OCI-LY1 (cell line): ENCODE measurements at regions not wholly inside any gene's neighbourhood (a gene's known extent, or its start where the extent isn't known, plus 50 kb on each side); places are given as distances from the start of the nearest gene placed in this dataset.

Experiments
- H2AFZ ChIP-seq: fragments of 200-600 bp; sonication (generic), shearing (Covaris generic); 2 replicates; pipeline ENCODE4 v1.6.0; 2014; ENCODE audit warnings: antibody characterized with exemption, mild to moderate bottlenecking, low read length
- H3F3A ChIP-seq: fragments of 200-600 bp; sonication (generic), shearing (Covaris generic); 2 replicates; pipeline ENCODE4 v1.6.0; 2014; ENCODE audit warnings: mild to moderate bottlenecking, antibody characterized with exemption, low read length, moderate library complexity; ENCODE audit not compliant: insufficient read depth
- H3K27ac ChIP-seq: fragments of 200-600 bp; sonication (generic); 2 replicates; pipeline ENCODE4 v1.5.1; 2014; ENCODE audit warnings: low read length, mixed run types, mild to moderate bottlenecking, low read depth; ENCODE audit not compliant: poor library complexity, severe bottlenecking
- H3K27me3 ChIP-seq: fragments of 200-600 bp; sonication (generic); 2 replicates; pipeline ENCODE4 v1.6.0; 2014; ENCODE audit warnings: antibody characterized with exemption, mild to moderate bottlenecking, low read length, moderate library complexity; ENCODE audit not compliant: insufficient read depth
- H3K36me3 ChIP-seq: fragments of 200-600 bp; sonication (generic); 2 replicates; pipeline ENCODE4 v1.6.1; 2014; ENCODE audit warnings: mild to moderate bottlenecking, antibody characterized with exemption, low read length, moderate library complexity, mixed read lengths; ENCODE audit not compliant: insufficient read depth
- H3K4me1 ChIP-seq: fragments of 200-600 bp; sonication (generic); 2 replicates; pipeline ENCODE4 v1.5.1; 2014; ENCODE audit warnings: mild to moderate bottlenecking, low read length, moderate library complexity; ENCODE audit not compliant: insufficient read depth, severe bottlenecking
- H3K4me2 ChIP-seq: fragments of 200-600 bp; sonication (generic), shearing (Covaris generic); 2 replicates; pipeline ENCODE4 v1.6.1; 2014; ENCODE audit warnings: low read length
- H3K4me3 ChIP-seq: fragments of 200-600 bp; sonication (generic); 2 replicates; pipeline ENCODE4 v1.5.1; 2014; ENCODE audit warnings: low read length, low read depth, mild to moderate bottlenecking, mixed read lengths; ENCODE audit not compliant: poor library complexity, severe bottlenecking
- H3K79me2 ChIP-seq: fragments of 200-600 bp; shearing (Covaris generic); 2 replicates; pipeline ENCODE4 v1.6.1; 2016; ENCODE audit warnings: mixed run types, low read length, mixed read lengths; ENCODE audit not compliant: insufficient read depth
- H3K9ac ChIP-seq: fragments of 200-600 bp; sonication (generic), shearing (Covaris generic); 2 replicates; pipeline ENCODE4 v1.6.1; 2014; ENCODE audit warnings: mild to moderate bottlenecking, low read length, mixed read lengths
- H3K9me2 ChIP-seq: fragments of 200-600 bp; sonication (generic), shearing (Covaris generic); 2 replicates; pipeline ENCODE4 v1.6.1; 2014; ENCODE audit warnings: low read depth, mild to moderate bottlenecking, low read length, mixed read lengths
- H3K9me3 ChIP-seq: fragments of 200-600 bp; shearing (Covaris generic); 2 replicates; pipeline ENCODE4 v1.6.1; 2014; ENCODE audit warnings: low read length, mixed read lengths
- H4K20me1 ChIP-seq: fragments of 200-600 bp; sonication (generic), shearing (Covaris generic); 2 replicates; pipeline ENCODE4 v1.6.0; 2016; ENCODE audit warnings: mild to moderate bottlenecking, low read length; ENCODE audit not compliant: insufficient read depth
- EZH2 ChIP-seq: fragments of 200-600 bp; sonication (generic), shearing (Covaris generic); IDR thresholded peaks from 2 replicates; pipeline ENCODE4 v1.8.0; 2017; ENCODE audit warnings: borderline replicate concordance, mixed run types, mild to moderate bottlenecking, antibody characterized with exemption, low read length, moderate library complexity, mixed read lengths
- TF ChIP-seq, protein P1 (sequence below): fragments of 200-600 bp; sonication (generic), shearing (Covaris generic); IDR thresholded peaks from 2 replicates; pipeline ENCODE4 v1.5.1; 2017; ENCODE audit warnings: mild to moderate bottlenecking, antibody characterized with exemption, low read length, moderate library complexity, mixed read lengths

DNA sequence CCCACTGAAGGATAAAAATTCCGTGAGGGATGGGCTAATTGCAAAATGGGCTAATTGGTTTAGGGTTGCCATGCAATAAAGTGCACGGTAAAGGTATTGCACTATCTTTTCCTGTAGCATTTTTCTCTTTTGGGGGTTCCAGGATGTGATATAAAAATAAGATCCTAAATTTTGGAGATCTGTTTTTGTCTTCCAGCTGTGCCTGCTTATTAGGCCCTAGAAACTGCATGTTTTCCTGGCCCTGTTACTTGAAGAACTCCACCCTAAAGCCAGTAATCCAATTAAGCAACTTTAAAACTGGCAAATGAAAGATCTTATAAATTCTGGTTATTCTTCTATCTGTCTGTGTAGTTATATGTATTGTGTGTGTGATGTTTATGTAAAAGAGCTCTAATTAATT is 2489.6 kb downstream of the PCDH9 start:
- H4K20me1 ChIP-seq, result no peaks in the 10 kb centered on the region
- H3K4me2 ChIP-seq, result no peak overlapping the region
- H3K27ac ChIP-seq, result no peak overlapping the region
- no peaks in the 10 kb centered on the region for H3K79me2 ChIP-seq
- H2AFZ ChIP-seq, result no peak overlapping the region
- TF ChIP-seq, protein P1, sequence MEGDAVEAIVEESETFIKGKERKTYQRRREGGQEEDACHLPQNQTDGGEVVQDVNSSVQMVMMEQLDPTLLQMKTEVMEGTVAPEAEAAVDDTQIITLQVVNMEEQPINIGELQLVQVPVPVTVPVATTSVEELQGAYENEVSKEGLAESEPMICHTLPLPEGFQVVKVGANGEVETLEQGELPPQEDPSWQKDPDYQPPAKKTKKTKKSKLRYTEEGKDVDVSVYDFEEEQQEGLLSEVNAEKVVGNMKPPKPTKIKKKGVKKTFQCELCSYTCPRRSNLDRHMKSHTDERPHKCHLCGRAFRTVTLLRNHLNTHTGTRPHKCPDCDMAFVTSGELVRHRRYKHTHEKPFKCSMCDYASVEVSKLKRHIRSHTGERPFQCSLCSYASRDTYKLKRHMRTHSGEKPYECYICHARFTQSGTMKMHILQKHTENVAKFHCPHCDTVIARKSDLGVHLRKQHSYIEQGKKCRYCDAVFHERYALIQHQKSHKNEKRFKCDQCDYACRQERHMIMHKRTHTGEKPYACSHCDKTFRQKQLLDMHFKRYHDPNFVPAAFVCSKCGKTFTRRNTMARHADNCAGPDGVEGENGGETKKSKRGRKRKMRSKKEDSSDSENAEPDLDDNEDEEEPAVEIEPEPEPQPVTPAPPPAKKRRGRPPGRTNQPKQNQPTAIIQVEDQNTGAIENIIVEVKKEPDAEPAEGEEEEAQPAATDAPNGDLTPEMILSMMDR, result no peak
- no peaks in the 10 kb centered on the region for H3K27me3 ChIP-seq
- no peaks in the 10 kb centered on the region for H3F3A ChIP-seq
- no peaks in the 10 kb centered on the region for H3K36me3 ChIP-seq
- no peak overlapping the region for H3K9ac ChIP-seq
- H3K4me1 ChIP-seq, result no peaks in the 10 kb centered on the region
- H3K4me3 ChIP-seq, result no peak overlapping the region
- H3K9me3 ChIP-seq, result no peaks in the 10 kb centered on the region
- no peaks in the 10 kb centered on the region for H3K9me2 ChIP-seq

- Histone ChIP-seq H3K79me2 (no peaks in the 10 kb centered on the region), H3K4me1 (no peaks in the 10 kb centered on the region), H3K4me2 (no peak overlapping the region), H4K20me1 (no peaks in the 10 kb centered on the region), H3K27ac (no peak overlapping the region), H3K27me3 (no peaks in the 10 kb centered on the region), H3K4me3 (no peak overlapping the region), H3K9me2 (0 out of 2 replicates have a peak, but pooled peaks cover 2% of the 10 kb centered on the region), H3K36me3 (no peaks in the 10 kb centered on the region), H3K9me3 (no peaks in the 10 kb centered on the region), H3K9ac (no peak overlapping the region), H3F3A (no peaks in the 10 kb centered on the region), H2AFZ (peak overlapping the region; percentile 90)
- TF ChIP-seq EZH2, result no peak
- TF ChIP-seq, protein P1, result no peak
Observed at GRCh38 chr13:64725492-64725891, 2504.6 kb downstream of the PCDH9 start.

DNA sequence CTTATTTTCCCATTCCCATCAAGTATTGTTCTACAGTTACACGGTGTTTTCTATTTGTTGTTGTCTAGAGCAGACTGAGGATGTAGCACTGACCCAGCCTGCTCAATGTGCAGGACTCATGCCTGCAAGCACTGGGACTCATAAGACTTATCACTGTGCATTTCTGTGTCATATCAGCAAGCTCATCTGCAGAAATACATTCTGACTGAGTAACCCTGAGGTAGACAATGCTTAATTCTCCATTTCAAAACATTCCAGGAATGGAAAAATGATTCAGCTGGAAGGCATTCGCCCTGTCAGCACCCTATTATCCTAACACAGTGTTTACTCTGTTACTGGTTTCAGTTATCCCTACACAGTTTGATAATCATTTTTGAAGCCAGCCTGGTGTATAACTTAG is 2506.4 kb downstream of the PCDH9 start:
- no peaks in the 10 kb centered on the region for H3K9me2 ChIP-seq
- no peak overlapping the region for H3K4me3 ChIP-seq
- H3K79me2 ChIP-seq, result no peaks in the 10 kb centered on the region
- H4K20me1 ChIP-seq, result no peaks in the 10 kb centered on the region
- H3K9me3 ChIP-seq, result no peaks in the 10 kb centered on the region
- H3K27me3 ChIP-seq, result no peaks in the 10 kb centered on the region
- H3K9ac ChIP-seq, result no peak overlapping the region
- H3F3A ChIP-seq, result no peaks in the 10 kb centered on the region
- H3K27ac ChIP-seq, result no peak overlapping the region
- H3K4me1 ChIP-seq, result no peaks in the 10 kb centered on the region
- H3K36me3 ChIP-seq, result no peaks in the 10 kb centered on the region
- H3K4me2 ChIP-seq, result no peak overlapping the region
- H2AFZ ChIP-seq, result no peak overlapping the region
- no peak for TF ChIP-seq EZH2
- TF ChIP-seq, protein P1, result no peak
